Loucy (cell line): ENCODE measurements at regions not wholly inside any gene's neighbourhood (a gene's known extent, or its start where the extent isn't known, plus 50 kb on each side); places are given as distances from the start of the nearest gene placed in this dataset.

Experiments
- H2AFZ ChIP-seq: fragments of 200-600 bp; sonication (generic); 2 replicates; pipeline ENCODE4 v1.6.0; 2016; ENCODE audit warnings: antibody characterized with exemption, mild to moderate bottlenecking, low read length, moderate library complexity
- H3F3A ChIP-seq: fragments of 200-600 bp; 2 replicates; pipeline ENCODE4 v1.6.0; 2016; ENCODE audit warnings: antibody characterized with exemption, low read depth, mild to moderate bottlenecking
- H3K27me3 ChIP-seq: fragments of 200-600 bp; sonication (generic); 2 replicates; pipeline ENCODE4 v1.6.1; 2014; ENCODE audit warnings: low read length, mild to moderate bottlenecking; ENCODE audit not compliant: insufficient read depth, poor library complexity, severe bottlenecking
- H3K36me3 ChIP-seq: fragments of 200-600 bp; sonication (generic); 2 replicates; pipeline ENCODE4 v1.6.1; 2016; ENCODE audit warnings: low read length; ENCODE audit not compliant: insufficient read depth
- H3K4me1 ChIP-seq: fragments of 200-600 bp; sonication (generic); 2 replicates; pipeline ENCODE4 v1.5.1; 2014; ENCODE audit warnings: low read length, mild to moderate bottlenecking; ENCODE audit not compliant: insufficient read depth, poor library complexity, severe bottlenecking
- H3K4me2 ChIP-seq: fragments of 200-600 bp; sonication (generic); 2 replicates; pipeline ENCODE4 v1.6.0; 2014; ENCODE audit warnings: antibody characterized with exemption, low read length, low read depth, mild to moderate bottlenecking; ENCODE audit not compliant: poor library complexity, severe bottlenecking
- H3K4me3 ChIP-seq: fragments of 200-600 bp; sonication (generic); 2 replicates; pipeline ENCODE4 v1.5.1; 2014; ENCODE audit warnings: low read length, mild to moderate bottlenecking, mixed read lengths; ENCODE audit not compliant: poor library complexity, severe bottlenecking
- H3K79me2 ChIP-seq: fragments of 200-600 bp; sonication (generic); 2 replicates; pipeline ENCODE4 v1.6.1; 2014; ENCODE audit warnings: low read length; ENCODE audit not compliant: insufficient read depth
- H3K9ac ChIP-seq: fragments of 200-600 bp; sonication (generic); 2 replicates; pipeline ENCODE4 v1.6.0; 2014; ENCODE audit warnings: mild to moderate bottlenecking, low read depth, low read length, moderate library complexity; ENCODE audit not compliant: poor library complexity, severe bottlenecking
- H3K9me2 ChIP-seq: fragments of 200-600 bp; sonication (generic); replicated peaks from 2 replicates; pipeline ENCODE4 v1.6.1; 2016; ENCODE audit warnings: low read depth, low read length, mixed read lengths
- H3K9me3 ChIP-seq: fragments of 200-600 bp; sonication (generic); 2 replicates; pipeline ENCODE4 v1.6.1; 2014; ENCODE audit warnings: mild to moderate bottlenecking, antibody characterized with exemption, low read length, low read depth; ENCODE audit not compliant: insufficient read depth
- H4K20me1 ChIP-seq: fragments of 200-600 bp; sonication (generic); 2 replicates; pipeline ENCODE4 v1.6.0; 2014; ENCODE audit warnings: antibody characterized with exemption, low read length, mild to moderate bottlenecking; ENCODE audit not compliant: insufficient read depth, poor library complexity, severe bottlenecking
- EZH2phosphoT487 ChIP-seq: fragments of 200-600 bp; IDR thresholded peaks from 2 replicates; pipeline ENCODE4 v1.6.1; 2018; ENCODE audit warnings: antibody characterized with exemption, mild to moderate bottlenecking, moderate library complexity, borderline replicate concordance
- TF ChIP-seq, protein P1 (sequence below): fragments of 200-600 bp; sonication (generic); conservative IDR thresholded peaks from 2 replicates; pipeline ENCODE4 v1.5.1; 2014; ENCODE audit warnings: mild to moderate bottlenecking, antibody characterized with exemption, low read length

DNA sequence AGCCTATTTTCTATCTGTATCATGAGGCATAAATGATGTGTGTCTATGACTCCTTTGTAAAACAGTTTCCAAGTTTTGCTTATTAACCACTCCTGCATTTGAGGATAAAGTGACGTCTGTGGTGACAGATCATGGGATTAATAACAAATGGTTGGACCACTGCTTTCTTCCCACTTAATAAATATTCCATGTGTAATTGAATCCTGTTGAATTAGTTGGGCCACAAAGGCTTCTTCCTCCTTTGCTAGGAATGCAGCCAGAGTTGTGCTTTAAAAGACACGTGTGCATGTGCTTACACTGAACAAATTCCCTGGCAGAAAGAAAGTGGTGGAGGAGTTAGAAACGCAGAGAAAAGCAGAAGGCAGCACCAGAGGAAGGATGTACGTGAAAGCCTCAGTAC lies 150.2 kb downstream of the ACTBL2 start:
- H2AFZ ChIP-seq = no peak overlapping the region
- no peaks in the 10 kb centered on the region for H3K9me3 ChIP-seq
- TF ChIP-seq, protein P1, sequence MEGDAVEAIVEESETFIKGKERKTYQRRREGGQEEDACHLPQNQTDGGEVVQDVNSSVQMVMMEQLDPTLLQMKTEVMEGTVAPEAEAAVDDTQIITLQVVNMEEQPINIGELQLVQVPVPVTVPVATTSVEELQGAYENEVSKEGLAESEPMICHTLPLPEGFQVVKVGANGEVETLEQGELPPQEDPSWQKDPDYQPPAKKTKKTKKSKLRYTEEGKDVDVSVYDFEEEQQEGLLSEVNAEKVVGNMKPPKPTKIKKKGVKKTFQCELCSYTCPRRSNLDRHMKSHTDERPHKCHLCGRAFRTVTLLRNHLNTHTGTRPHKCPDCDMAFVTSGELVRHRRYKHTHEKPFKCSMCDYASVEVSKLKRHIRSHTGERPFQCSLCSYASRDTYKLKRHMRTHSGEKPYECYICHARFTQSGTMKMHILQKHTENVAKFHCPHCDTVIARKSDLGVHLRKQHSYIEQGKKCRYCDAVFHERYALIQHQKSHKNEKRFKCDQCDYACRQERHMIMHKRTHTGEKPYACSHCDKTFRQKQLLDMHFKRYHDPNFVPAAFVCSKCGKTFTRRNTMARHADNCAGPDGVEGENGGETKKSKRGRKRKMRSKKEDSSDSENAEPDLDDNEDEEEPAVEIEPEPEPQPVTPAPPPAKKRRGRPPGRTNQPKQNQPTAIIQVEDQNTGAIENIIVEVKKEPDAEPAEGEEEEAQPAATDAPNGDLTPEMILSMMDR = no peak
- no peak for TF ChIP-seq EZH2phosphoT487
- no peaks in the 10 kb centered on the region for H4K20me1 ChIP-seq
- no peak overlapping the region for H3K4me3 ChIP-seq
- no peaks in the 10 kb centered on the region for H3K79me2 ChIP-seq
- H3K4me2 ChIP-seq = no peak overlapping the region
- no peaks in the 10 kb centered on the region for H3K36me3 ChIP-seq
- no peaks in the 10 kb centered on the region for H3K27me3 ChIP-seq
- H3F3A ChIP-seq = no peaks in the 10 kb centered on the region
- no peak overlapping the region for H3K9ac ChIP-seq
- no peaks in the 10 kb centered on the region for H3K4me1 ChIP-seq
- no peaks in the 10 kb centered on the region for H3K9me2 ChIP-seq

DNA sequence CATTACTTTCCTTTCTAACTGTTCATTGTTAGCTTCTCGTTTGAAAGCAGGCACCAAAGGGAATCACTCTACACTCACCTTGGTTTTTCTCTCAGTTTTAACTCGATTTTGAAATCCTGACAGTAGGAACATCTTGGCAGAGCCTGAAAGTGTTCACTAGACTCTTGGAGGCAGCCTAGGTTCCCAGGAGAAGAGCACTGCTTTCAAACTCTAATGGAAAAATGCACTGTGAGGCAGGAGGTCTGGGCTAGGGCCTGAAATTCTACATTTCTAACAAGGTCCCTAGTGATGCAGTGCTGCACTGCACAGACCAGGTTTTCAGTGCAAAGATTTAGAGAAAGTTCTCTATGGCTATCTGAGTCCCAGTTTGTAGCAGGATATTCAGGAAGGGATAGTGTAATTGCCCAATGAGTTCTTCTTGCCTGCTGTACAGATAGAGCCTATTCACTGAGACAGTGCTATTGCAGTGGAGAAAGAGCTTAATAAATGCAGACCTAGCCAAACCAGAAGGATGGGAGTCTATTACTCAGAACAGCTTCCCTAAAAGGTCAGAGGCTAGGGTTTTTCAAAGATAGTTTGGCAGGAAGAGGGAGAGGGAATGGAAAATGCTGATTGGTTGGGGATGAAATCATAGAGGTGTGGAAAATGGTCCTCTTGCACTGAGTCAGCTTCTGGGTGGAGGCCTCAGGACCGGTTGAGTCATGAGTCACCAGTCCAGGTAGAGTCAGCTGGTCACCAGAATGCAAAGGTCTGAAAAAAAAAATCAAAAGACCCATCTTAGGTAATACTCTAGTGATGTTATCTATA lies 153.9 kb downstream of the GPBP1 start:
- H3F3A ChIP-seq = no peaks in the 10 kb centered on the region
- no peaks in the 10 kb centered on the region for H3K9me2 ChIP-seq
- H3K79me2 ChIP-seq = no peaks in the 10 kb centered on the region
- H3K9ac ChIP-seq = no peak overlapping the region
- H2AFZ ChIP-seq = 0 out of 2 replicates have a peak overlapping the region, but pooled peaks have one; percentile 14
- no peaks in the 10 kb centered on the region for H3K36me3 ChIP-seq
- no peaks in the 10 kb centered on the region for H4K20me1 ChIP-seq
- no peak overlapping the region for H3K4me3 ChIP-seq
- H3K4me2 ChIP-seq = no peak overlapping the region
- H3K27me3 ChIP-seq = no peaks in the 10 kb centered on the region
- no peaks in the 10 kb centered on the region for H3K9me3 ChIP-seq
- TF ChIP-seq EZH2phosphoT487 = no peak
- TF ChIP-seq, protein P1 = no peak
- H3K4me1 ChIP-seq = peaks cover 5% of the 10 kb centered on the region

DNA sequence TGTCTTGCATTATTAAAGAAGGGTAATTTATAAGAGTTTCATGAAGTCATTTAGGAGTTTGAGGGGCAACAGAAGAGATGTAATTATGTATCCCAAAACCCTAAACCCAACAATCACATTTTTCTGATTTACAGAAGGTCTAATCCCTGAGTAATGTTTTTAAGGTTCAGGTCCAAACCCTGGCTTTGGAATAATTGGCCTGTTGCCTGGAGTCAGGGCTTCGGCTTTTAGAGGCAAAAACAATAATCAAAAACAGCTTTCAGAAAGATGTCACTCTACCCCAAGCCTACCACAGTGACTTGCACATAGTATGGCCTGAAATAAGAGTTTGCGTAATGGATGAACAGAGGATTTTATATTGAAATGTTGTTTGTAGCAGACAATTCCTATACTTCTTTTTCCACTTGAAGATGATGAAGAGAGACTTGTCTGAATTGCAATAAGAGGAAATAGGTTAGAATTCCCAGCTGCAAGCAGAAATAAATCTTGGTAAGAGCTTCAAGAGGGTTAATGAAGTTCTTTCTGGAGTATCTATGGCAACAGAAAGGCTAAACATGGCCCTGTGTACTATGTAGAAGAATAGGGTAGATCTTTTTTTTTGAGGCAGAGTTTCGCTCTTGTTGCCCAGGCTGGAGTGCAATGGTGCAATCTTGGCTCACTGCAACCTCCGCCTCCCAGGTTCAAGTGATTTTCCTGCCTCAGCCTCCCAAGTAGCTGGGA lies 152.0 kb downstream of the GPBP1 start:
- Histone ChIP-seq H2AFZ (no peak overlapping the region), H3K4me1 (peaks cover 5% of the 10 kb centered on the region), H3K4me2 (no peak overlapping the region), H3K9me3 (no peaks in the 10 kb centered on the region), H4K20me1 (no peaks in the 10 kb centered on the region), H3K9me2 (no peaks in the 10 kb centered on the region), H3K9ac (no peak overlapping the region), H3K79me2 (no peaks in the 10 kb centered on the region), H3K4me3 (no peak overlapping the region), H3K27me3 (no peaks in the 10 kb centered on the region), H3F3A (no peaks in the 10 kb centered on the region), H3K36me3 (no peaks in the 10 kb centered on the region)
- TF ChIP-seq, protein P1 = no peak
- no peak for TF ChIP-seq EZH2phosphoT487
